HUDEP-2 (cell line): ENCODE measurements at regions not wholly inside any gene's neighbourhood (a gene's known extent, or its start where the extent isn't known, plus 50 kb on each side); places are given as distances from the start of the nearest gene placed in this dataset.

Experiments used
- DNase-seq, 76 experiments: peaks; one replicate each; lab custom pipeline; 2025; ENCODE audit not compliant: unreplicated experiment in 76 of 76; lab: John Stamatoyannopoulos, UW

- DNase-seq, result peak in 16 of 76 experiments; percentile 2 to 61 (median 14)
Measured at GRCh38 chr2:65554765-65555591, 122.6 kb upstream of the SPRED2 start.

GRCh38 chr2:65553504-65554074, 121.2 kb upstream of the SPRED2 start:
- DNase-seq, result no peak

- DNase-seq, result no peak
Measured at GRCh38 chr2:65551528-65551927, 119.1 kb upstream of the SPRED2 start.

GRCh38 chr2:65550246-65550645, 117.8 kb upstream of the SPRED2 start:
- DNase-seq, result no peak

- no peak for DNase-seq
Measured at GRCh38 chr2:65549631-65550030, 117.2 kb upstream of the SPRED2 start.

- no peak for DNase-seq
Measured at GRCh38 chr2:65549257-65549627, 116.8 kb upstream of the SPRED2 start.

- no peak for DNase-seq
Measured at GRCh38 chr2:65548576-65549256, 116.3 kb upstream of the SPRED2 start.

- DNase-seq, result no peak
Measured at GRCh38 chr2:65548064-65548463, 115.7 kb upstream of the SPRED2 start.

- no peak for DNase-seq
Measured at GRCh38 chr2:65545837-65546805, 113.7 kb upstream of the SPRED2 start.

GRCh38 chr2:65541773-65542172, 109.4 kb upstream of the SPRED2 start:
- DNase-seq, result no peak

GRCh38 chr2:65539633-65540032, 107.2 kb upstream of the SPRED2 start:
- no peak for DNase-seq

- no peak for DNase-seq
Measured at GRCh38 chr2:65537651-65538385, 105.4 kb upstream of the SPRED2 start.

- DNase-seq, result no peak
Measured at GRCh38 chr2:65536596-65536995, 104.2 kb upstream of the SPRED2 start.

GRCh38 chr2:65532937-65533336, 100.5 kb upstream of the SPRED2 start:
- DNase-seq, result no peak

- DNase-seq, result no peak
Measured at GRCh38 chr2:65532326-65532725, 99.9 kb upstream of the SPRED2 start.

- DNase-seq, result no peak
Measured at GRCh38 chr2:65530547-65531320, 98.3 kb upstream of the SPRED2 start.

- DNase-seq, result no peak
Measured at GRCh38 chr2:65529419-65529818, 97.0 kb upstream of the SPRED2 start.

- no peak for DNase-seq
Measured at GRCh38 chr2:65528241-65528574, 95.8 kb upstream of the SPRED2 start.

GRCh38 chr2:65527451-65528240, 95.2 kb upstream of the SPRED2 start:
- peak in 53 of 76 experiments; percentile 1 to 67 (median 31) for DNase-seq
